ACHN (cell line): ENCODE measurements at regions not wholly inside any gene's neighbourhood (a gene's known extent, or its start where the extent isn't known, plus 50 kb on each side); places are given as distances from the start of the nearest gene placed in this dataset.

ENCODE experiments used
- DNase-seq: peaks from one replicate; pipeline ENCODE4 v3.0.0-alpha.2; 2015
- in situ Hi-C: cut with HindIII; loops from 2 replicates; pipeline ENCODE4 v1.10.0; 2017; ENCODE audit warnings: low sequenced_read_pairs, low pct_ligation_motif_present, low pct_unique_long_range_greater_than_20kb

- in situ Hi-C loops, result no loop called here
- no peak for DNase-seq
These were observed 487.2 kb downstream of the ENC1 start for GRCh38 chr5:74153255-74153790.

- no peak for DNase-seq
- in situ Hi-C loops, result no loop called here
These were observed 487.8 kb downstream of the ENC1 start for GRCh38 chr5:74152625-74153254.

GRCh38 chr5:74152136-74152535, 488.4 kb downstream of the ENC1 start:
- in situ Hi-C loops, result no loop called here
- no peak for DNase-seq

- DNase-seq, result no peak
These were observed 491.1 kb downstream of the ENC1 start for GRCh38 chr5:74149395-74149794.

GRCh38 chr5:74148321-74148720, 492.2 kb downstream of the ENC1 start:
- no peak for DNase-seq
- in situ Hi-C loops, result no loop called here

More at GRCh38 chr5:74149395-74149794, 491.1 kb downstream of the ENC1 start:
- in situ Hi-C loops, result no loop called here

- no peak for DNase-seq
- in situ Hi-C loops, result no loop called here
These were observed 493.7 kb downstream of the ENC1 start for GRCh38 chr5:74146796-74147195.

- in situ Hi-C loops, result no loop called here
- no peak for DNase-seq
These were observed 494.6 kb downstream of the ENC1 start for GRCh38 chr5:74145951-74146350.

- in situ Hi-C loops, result no loop called here
- DNase-seq, result no peak
These were observed 496.7 kb downstream of the ENC1 start for GRCh38 chr5:74143721-74144330.

- no peak for DNase-seq
- in situ Hi-C loops, result no loop called here
These were observed 497.4 kb downstream of the ENC1 start for GRCh38 chr5:74143151-74143550.

GRCh38 chr5:74141053-74141452, 499.5 kb downstream of the ENC1 start:
- peak; percentile 1 for DNase-seq
- in situ Hi-C loops, result no loop called here

GRCh38 chr5:74140409-74140808, 500.1 kb downstream of the ENC1 start:
- DNase-seq, result no peak
- in situ Hi-C loops, result no loop called here

- DNase-seq, result no peak
- in situ Hi-C loops, result no loop called here
These were observed 500.9 kb downstream of the ENC1 start for GRCh38 chr5:74139589-74139988.

GRCh38 chr5:74138721-74139120, 501.8 kb downstream of the ENC1 start:
- in situ Hi-C loops, result no loop called here
- DNase-seq, result no peak

GRCh38 chr5:74136276-74136825, 504.2 kb downstream of the ENC1 start:
- DNase-seq, result no peak
- in situ Hi-C loops, result no loop called here

GRCh38 chr5:74135033-74135432, 505.5 kb downstream of the ENC1 start:
- in situ Hi-C loops, result no loop called here
- DNase-seq, result no peak

GRCh38 chr5:74132485-74132884, 506.5 kb downstream of the ARHGEF28 start:
- DNase-seq, result no peak
- in situ Hi-C loops, result no loop called here

GRCh38 chr5:74131250-74131649, 505.3 kb downstream of the ARHGEF28 start:
- no peak for DNase-seq
- in situ Hi-C loops, result no loop called here

GRCh38 chr5:74130155-74130897, 504.3 kb downstream of the ARHGEF28 start:
- in situ Hi-C loops, result no loop called here
- no peak for DNase-seq
